ENCODE measurements at regions not wholly inside any gene's neighbourhood (a gene's known extent, or its start where the extent isn't known, plus 50 kb on each side); places are given as distances from the start of the nearest gene placed in this dataset.
"Not testable (repeated sequence)": the region's sequence is repeated elsewhere in the genome, so short reads cannot be mapped to it uniquely, and the experiment has no call there.

DNA sequence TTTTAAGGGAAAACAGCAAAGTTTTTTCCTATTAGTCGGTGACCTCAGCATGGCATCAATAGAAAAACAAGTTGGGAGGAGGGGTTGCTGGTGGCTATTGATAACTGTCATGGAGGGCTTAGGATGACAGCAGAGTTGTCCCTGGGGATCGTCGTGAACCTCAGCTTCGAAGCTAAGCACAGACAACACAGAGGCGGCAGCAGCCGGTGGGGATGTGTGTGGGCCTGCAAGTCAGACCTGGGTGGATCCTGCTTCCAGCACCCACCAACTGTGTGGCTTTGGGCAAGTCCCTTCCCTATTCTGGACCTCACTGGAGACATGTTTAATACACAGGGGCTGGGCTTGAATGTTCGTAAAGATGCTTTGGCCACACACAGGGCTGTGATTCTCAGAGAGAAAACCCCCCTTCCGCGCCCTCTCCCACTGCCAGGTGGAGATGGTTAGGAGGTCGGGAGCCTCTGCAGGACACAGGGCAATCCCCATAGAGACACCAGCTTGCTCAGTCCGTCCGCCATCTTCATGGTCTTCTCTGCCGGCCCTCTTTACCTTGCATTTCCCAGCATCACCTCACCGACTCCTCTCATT lies 83.1 kb upstream of the TOX2 start:
- no peak for DNase-seq (ENCODE audit: low read depth, low spot score)
- TF ChIP-seq, protein P1, sequence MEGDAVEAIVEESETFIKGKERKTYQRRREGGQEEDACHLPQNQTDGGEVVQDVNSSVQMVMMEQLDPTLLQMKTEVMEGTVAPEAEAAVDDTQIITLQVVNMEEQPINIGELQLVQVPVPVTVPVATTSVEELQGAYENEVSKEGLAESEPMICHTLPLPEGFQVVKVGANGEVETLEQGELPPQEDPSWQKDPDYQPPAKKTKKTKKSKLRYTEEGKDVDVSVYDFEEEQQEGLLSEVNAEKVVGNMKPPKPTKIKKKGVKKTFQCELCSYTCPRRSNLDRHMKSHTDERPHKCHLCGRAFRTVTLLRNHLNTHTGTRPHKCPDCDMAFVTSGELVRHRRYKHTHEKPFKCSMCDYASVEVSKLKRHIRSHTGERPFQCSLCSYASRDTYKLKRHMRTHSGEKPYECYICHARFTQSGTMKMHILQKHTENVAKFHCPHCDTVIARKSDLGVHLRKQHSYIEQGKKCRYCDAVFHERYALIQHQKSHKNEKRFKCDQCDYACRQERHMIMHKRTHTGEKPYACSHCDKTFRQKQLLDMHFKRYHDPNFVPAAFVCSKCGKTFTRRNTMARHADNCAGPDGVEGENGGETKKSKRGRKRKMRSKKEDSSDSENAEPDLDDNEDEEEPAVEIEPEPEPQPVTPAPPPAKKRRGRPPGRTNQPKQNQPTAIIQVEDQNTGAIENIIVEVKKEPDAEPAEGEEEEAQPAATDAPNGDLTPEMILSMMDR (IDR thresholded peaks at IDR 0.05; ENCODE audit: low read depth, low read length), result no peak
- in situ Hi-C loops (cut with HindIII; ENCODE audit: low sequenced_read_pairs), result no loop called here
- no peak overlapping the region for H3K4me3 ChIP-seq (ENCODE audit: low read depth, low read length)

DNA sequence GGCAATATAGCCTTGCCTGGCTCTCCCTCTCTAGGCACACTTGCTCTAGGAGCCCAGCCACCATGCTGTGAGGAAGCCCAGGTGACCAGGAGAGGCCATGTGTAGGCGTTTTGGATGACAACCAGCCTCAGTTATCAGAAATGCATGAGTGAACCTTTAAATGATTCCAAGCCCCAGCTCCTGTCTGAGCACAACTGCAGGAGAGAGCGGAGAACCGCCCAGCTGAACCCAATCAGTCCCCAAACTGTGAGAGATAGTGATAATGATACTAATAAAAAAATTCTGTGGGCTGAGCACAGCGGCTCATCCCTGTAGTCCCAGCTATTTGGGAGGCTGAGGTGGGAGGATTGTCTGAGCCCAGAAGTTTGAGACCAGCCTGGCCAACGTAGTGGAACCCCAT lies 83.8 kb upstream of the TOX2 start:
- no peak overlapping the region for H3K4me3 ChIP-seq (ENCODE audit: low read depth, low read length)
- in situ Hi-C loops (cut with HindIII; ENCODE audit: low sequenced_read_pairs), result no loop called here
- DNase-seq (ENCODE audit: low read depth, low spot score), result no peak
- TF ChIP-seq, protein P1 (IDR thresholded peaks at IDR 0.05; ENCODE audit: low read depth, low read length), result no peak

DNA sequence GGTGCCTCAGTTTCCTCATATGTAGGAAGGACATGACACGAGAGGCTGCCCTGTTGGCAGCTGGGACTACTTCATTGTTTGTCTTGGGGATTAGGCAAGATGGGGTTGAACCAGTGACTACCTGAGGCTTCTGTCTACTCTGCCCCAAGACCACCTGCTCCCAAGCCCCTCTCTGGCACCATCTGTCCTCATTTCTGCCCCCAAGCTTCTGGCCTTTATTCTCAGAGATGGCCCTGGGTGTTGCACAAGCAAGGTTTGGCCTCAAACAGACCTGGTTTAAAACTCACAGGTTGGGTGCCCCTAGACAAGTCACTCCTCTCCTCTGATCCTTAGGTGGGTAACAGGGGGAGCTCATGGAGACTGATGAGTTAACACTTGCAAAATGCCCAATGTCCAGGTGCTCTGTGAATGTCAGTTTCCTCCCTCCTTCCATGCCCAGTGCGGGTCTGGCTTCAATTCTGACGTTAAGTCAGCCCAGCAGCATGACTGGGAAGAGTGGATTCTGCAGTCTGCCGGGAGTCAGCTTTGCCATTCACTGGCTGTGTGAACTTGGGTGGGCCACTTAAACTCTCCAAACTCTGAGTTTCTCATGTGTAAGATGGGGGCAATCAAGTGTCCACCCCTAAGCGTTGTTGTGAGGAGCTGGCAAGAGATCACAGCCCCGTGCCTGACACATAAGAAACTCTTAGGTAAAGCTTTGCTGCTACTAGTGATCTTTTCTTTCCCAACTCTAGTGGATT lies 84.5 kb upstream of the TOX2 start:
- TF ChIP-seq, protein P1 (IDR thresholded peaks at IDR 0.05; ENCODE audit: low read depth, low read length), result no peak
- H3K4me3 ChIP-seq (ENCODE audit: low read depth, low read length), result no peak overlapping the region
- no peak for DNase-seq (ENCODE audit: low read depth, low spot score)
- in situ Hi-C loops (cut with HindIII; ENCODE audit: low sequenced_read_pairs), result no loop called here

DNA sequence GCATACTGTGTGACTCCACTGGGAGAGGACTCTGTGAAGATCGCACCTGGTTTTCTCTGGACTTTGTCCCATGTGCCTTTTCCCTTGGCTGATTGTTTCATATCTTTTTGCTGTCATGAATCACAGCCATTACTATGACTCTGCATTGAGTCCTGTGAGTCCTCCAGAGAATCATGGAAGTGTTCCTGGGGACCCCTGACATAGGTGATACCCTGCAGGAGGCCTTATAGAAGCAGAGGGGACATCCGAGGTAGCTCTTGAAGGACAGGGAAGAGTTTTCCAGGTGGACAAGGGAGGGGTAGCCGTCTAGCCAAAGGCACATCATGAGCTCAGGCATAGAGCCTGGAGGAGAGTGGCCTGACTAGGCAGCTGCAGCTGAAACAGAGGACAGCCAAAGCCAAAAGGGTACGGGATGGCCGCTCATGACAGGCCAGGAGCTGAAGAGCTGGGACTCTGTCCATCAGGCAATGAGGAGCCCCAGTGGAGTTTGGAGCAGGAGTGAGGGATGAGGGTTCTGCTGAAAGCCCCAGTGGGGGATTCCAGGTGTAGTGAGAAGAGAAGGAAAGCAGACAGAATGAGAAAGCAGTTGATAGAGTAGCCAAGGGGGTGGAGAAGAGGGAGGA lies 86.6 kb upstream of the TOX2 start:
- H3K4me3 ChIP-seq (ENCODE audit: low read depth, low read length), result no peak overlapping the region
- in situ Hi-C loops (cut with HindIII; ENCODE audit: low sequenced_read_pairs), result no loop called here
- DNase-seq (ENCODE audit: low read depth, low spot score), result no peak
- TF ChIP-seq, protein P1 (IDR thresholded peaks at IDR 0.05; ENCODE audit: low read depth, low read length), result no peak

DNA sequence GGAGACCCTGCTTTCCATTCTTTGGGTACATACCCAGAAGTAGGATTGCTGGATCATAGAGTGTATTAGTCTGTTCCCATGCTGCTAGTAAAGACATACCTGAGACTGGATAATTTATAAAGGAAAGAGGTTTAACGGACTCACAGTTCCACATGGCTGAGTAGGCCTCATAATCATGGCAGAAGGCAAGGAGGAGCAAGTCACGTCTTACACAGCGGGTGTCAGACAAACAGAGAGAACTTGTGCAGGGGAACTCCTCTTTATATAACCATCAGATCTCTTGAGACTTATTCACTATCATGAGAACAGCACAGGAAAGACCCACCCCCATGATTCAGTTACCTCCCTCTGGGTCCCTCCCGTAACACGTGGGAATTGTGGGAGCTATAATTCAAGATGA lies 87.7 kb upstream of the TOX2 start:
- DNase-seq (ENCODE audit: low read depth, low spot score); in situ Hi-C loops (cut with HindIII; ENCODE audit: low sequenced_read_pairs); H3K4me3 ChIP-seq (ENCODE audit: low read depth, low read length): not testable (repeated sequence)

DNA sequence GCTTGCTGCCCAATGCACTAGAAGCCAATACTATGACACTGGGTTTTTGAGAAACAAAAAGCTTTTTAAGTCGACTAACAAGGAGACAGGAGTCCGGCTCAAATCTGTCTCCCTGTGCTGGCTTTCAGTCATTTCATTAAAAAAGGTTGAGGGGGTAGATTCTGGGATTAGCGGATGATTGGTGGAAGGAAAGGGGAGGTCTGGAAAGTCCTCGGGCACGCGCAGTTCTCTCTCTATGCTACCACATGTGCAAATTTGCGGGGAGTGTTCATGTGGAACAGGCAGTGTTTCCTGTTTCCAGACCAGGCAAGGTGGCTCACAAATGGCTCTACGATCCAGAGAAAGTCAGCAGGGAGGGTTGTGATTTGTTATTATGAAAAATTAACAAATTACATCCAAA lies 89.1 kb upstream of the TOX2 start:
- H3K4me3 ChIP-seq (ENCODE audit: low read depth, low read length), result no peak overlapping the region
- DNase-seq (ENCODE audit: low read depth, low spot score), result no peak
- in situ Hi-C loops (cut with HindIII; ENCODE audit: low sequenced_read_pairs), result no loop called here
- TF ChIP-seq, protein P1 (IDR thresholded peaks at IDR 0.05; ENCODE audit: low read depth, low read length), result no peak

DNA sequence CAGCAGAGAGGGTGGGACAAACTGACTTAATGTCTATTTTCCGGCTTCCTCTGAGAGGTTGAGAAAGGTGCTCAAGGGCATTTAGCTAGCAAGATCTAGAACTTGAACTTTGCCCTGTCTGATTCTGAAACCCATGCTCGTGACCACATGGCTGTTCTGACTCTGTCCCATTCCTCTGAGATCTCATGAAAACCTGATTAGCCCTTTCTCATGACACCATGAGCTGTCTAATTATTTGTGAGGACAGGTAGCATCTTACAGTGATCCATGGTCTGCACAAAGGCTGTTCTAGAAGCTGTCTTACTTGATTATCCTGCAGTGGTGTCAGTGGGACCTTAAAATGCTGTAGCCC lies 89.6 kb upstream of the TOX2 start:
- in situ Hi-C loops (cut with HindIII; ENCODE audit: low sequenced_read_pairs), result no loop called here
- H3K4me3 ChIP-seq (ENCODE audit: low read depth, low read length), result no peak overlapping the region
- TF ChIP-seq, protein P1 (IDR thresholded peaks at IDR 0.05; ENCODE audit: low read depth, low read length), result no peak
- DNase-seq (ENCODE audit: low read depth, low spot score), result no peak

All from astrocyte of the spinal cord (primary cell).